Suprapubic skin (tissue), 4 donors: ENCODE measurements at regions not wholly inside any gene's neighbourhood (a gene's known extent, or its start where the extent isn't known, plus 50 kb on each side); places are given as distances from the start of the nearest gene placed in this dataset.

ENCODE experiments used
- EP300 ChIP-seq: sonication (generic); formaldehyde crosslinking; IDR thresholded peaks from one replicate; pipeline ENCODE4 v1.6.1; 2017; ENCODE audit warnings: antibody characterized with exemption
- POLR2A ChIP-seq, 2 donors: fragments of 450-650 bp; IDR thresholded peaks; one replicate each; pipeline ENCODE4 v1.6.1; 2017; ENCODE audit warnings: antibody characterized with exemption in 2 of 2, mild to moderate bottlenecking in 2 of 2, moderate library complexity in 2 of 2
- POLR2AphosphoS5 ChIP-seq, 3 donors: sonication (generic); formaldehyde crosslinking; IDR thresholded peaks; one replicate each; pipeline ENCODE4 v1.6.1; 2017; ENCODE audit warnings: antibody characterized with exemption in 3 of 3
- TF ChIP-seq, protein P1 (sequence below), 2 donors: fragments of 200-600 bp in 1 of 2; fragments of 450-650 bp in 1 of 2; sonication (generic) in 1 of 2; IDR thresholded peaks; one replicate each; pipeline ENCODE4 v1.5.1; 2016 to 2019; ENCODE audit warnings: antibody characterized with exemption in 2 of 2, mild to moderate bottlenecking in 1 of 2, moderate library complexity in 1 of 2

DNA sequence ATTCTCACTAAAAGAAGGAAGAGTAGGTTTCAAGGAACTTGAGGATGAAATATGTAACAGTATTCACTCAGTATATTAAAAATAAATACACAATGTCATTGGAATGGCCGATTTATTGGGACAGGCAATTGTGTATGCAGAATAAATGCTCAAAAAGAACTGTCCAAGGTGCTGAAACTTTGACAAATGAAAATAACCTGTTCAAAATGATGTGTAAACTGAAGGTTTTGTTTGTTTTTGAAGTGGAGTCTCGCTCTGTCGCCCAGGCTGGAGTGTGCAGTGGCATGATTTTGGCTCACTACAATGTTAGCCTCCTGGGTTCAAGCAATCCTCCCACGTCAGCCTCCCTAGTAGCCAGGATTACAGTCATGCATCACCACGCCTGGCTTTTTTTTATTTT, 318.7 kb upstream of the RBFOX1 start:
- TF ChIP-seq, protein P1, sequence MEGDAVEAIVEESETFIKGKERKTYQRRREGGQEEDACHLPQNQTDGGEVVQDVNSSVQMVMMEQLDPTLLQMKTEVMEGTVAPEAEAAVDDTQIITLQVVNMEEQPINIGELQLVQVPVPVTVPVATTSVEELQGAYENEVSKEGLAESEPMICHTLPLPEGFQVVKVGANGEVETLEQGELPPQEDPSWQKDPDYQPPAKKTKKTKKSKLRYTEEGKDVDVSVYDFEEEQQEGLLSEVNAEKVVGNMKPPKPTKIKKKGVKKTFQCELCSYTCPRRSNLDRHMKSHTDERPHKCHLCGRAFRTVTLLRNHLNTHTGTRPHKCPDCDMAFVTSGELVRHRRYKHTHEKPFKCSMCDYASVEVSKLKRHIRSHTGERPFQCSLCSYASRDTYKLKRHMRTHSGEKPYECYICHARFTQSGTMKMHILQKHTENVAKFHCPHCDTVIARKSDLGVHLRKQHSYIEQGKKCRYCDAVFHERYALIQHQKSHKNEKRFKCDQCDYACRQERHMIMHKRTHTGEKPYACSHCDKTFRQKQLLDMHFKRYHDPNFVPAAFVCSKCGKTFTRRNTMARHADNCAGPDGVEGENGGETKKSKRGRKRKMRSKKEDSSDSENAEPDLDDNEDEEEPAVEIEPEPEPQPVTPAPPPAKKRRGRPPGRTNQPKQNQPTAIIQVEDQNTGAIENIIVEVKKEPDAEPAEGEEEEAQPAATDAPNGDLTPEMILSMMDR (IDR thresholded peaks at IDR 0.05) = no peak
- TF ChIP-seq POLR2AphosphoS5 (IDR thresholded peaks at IDR 0.05) (no peak), POLR2A (IDR thresholded peaks at IDR 0.05) (no peak), EP300 (no peak)
